ENCODE measurements at regions not wholly inside any gene's neighbourhood (a gene's known extent, or its start where the extent isn't known, plus 50 kb on each side); places are given as distances from the start of the nearest gene placed in this dataset.

GRCh38 chr14:101202627-101203404 is 299.3 kb upstream of the RTL1 start:
- DNase-seq (ENCODE audit: low read depth, low spot score): no peak
- POLR2A ChIA-PET: no interaction called here
- CTCF ChIA-PET: no interaction called here
- TF ChIP-seq, protein P1, sequence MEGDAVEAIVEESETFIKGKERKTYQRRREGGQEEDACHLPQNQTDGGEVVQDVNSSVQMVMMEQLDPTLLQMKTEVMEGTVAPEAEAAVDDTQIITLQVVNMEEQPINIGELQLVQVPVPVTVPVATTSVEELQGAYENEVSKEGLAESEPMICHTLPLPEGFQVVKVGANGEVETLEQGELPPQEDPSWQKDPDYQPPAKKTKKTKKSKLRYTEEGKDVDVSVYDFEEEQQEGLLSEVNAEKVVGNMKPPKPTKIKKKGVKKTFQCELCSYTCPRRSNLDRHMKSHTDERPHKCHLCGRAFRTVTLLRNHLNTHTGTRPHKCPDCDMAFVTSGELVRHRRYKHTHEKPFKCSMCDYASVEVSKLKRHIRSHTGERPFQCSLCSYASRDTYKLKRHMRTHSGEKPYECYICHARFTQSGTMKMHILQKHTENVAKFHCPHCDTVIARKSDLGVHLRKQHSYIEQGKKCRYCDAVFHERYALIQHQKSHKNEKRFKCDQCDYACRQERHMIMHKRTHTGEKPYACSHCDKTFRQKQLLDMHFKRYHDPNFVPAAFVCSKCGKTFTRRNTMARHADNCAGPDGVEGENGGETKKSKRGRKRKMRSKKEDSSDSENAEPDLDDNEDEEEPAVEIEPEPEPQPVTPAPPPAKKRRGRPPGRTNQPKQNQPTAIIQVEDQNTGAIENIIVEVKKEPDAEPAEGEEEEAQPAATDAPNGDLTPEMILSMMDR (IDR thresholded peaks at IDR 0.05; ENCODE audit: insufficient read depth, low read length, missing control alignments): no peak
- no peak overlapping the region for H3K4me3 ChIP-seq (ENCODE audit: low read depth, low read length)

DNA sequence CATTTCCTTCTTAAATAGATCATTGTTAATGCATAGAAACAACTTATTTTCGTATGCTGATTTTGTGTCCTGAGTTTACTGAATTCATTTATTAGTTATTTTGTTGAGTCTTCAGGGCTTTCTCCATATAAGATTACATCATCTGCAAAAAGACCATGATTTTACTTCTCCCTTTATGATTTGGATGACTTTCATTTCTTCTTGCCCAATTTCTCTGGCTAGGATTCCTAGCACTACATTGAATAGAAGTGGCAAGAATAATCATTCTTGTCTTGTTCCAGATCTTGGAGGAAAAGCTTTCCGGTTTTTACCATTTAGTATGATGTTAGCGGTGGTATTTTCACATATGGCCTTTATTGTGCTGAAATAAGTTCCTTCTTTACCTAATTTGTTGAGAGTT is 303.0 kb upstream of the RTL1 start:
- POLR2A ChIA-PET: no interaction called here

DNA sequence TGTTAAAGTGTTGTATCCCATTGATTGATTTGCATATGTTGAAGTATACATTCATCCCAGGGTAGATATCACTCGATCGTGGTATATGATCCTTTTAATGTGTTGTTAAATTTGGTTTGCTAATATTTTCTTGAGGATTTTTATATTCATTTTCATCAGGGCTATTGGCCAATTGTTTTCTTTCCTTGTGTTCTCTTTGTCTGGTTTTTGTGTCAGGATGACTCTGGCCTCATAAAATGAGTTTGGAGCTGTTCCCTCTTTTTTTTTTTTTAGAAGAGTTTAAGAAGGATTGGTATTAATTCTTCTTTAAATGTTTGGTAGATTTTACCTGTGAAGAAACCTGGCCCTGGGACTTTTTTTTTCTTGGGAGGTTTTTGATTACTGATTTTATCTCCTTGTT is 303.5 kb upstream of the RTL1 start:
- POLR2A ChIA-PET: no interaction called here
- H3K4me3 ChIP-seq (ENCODE audit: low read depth, low read length): no peak overlapping the region
- CTCF ChIA-PET: no interaction called here
- no peak for DNase-seq (ENCODE audit: low read depth, low spot score)
- TF ChIP-seq, protein P1 (IDR thresholded peaks at IDR 0.05; ENCODE audit: insufficient read depth, low read length, missing control alignments): no peak

More for the DNA sequence above, 303.0 kb upstream of the RTL1 start:
- TF ChIP-seq, protein P1 (IDR thresholded peaks at IDR 0.05; ENCODE audit: insufficient read depth, low read length, missing control alignments): no peak
- no peak overlapping the region for H3K4me3 ChIP-seq (ENCODE audit: low read depth, low read length)
- CTCF ChIA-PET: no interaction called here
- no peak for DNase-seq (ENCODE audit: low read depth, low spot score)

GRCh38 chr14:101207897-101208296 is 304.4 kb upstream of the RTL1 start:
- ChIA-PET POLR2A (no interaction called here), CTCF (no interaction called here)
- no peak overlapping the region for H3K4me3 ChIP-seq (ENCODE audit: low read depth, low read length)
- TF ChIP-seq, protein P1 (IDR thresholded peaks at IDR 0.05; ENCODE audit: insufficient read depth, low read length, missing control alignments): no peak
- DNase-seq (ENCODE audit: low read depth, low spot score): no peak

DNA sequence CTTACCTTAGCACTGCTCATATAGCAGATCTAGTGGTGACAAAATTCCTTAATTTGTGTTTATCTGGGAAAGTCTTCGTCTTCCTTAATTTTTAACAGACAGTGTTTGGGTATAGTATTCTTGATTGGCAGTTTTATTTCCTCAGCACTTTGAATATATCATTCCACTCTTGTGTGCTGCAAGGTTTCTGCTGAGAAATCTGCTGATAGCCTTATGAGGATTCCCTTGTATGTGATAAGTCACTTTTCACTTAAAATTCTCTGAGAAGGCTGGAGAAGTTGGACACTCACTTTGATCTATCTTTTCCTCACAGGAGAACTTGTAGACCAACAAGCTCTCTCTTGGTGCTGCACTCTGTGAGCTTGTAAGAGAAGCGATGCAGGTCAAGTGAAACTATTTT is 306.1 kb upstream of the RTL1 start:
- H3K4me3 ChIP-seq (ENCODE audit: low read depth, low read length): no peak overlapping the region
- CTCF ChIA-PET: no interaction called here
- POLR2A ChIA-PET: no interaction called here
- no peak for DNase-seq (ENCODE audit: low read depth, low spot score)
- TF ChIP-seq, protein P1 (IDR thresholded peaks at IDR 0.05; ENCODE audit: insufficient read depth, low read length, missing control alignments): no peak

DNA sequence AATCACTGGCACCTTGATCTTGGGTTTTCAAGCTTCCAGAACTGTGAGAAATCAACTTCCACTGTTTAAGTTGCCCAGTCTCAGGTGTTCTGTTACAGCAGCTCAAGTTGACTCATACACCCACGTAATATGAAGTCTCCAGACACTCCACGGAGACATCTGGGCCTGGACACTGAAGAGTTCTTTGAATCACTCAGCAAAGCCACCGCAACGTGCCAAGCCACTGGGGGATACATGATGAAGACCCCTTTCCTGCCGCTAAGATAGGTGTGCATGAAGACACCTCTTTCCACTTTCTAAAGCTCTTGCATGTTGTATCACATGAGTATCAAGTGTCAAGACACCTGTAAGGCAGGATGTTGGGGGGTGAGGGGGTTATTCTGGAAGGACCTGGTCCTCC is 311.7 kb upstream of the RTL1 start:
- no peak overlapping the region for H3K4me3 ChIP-seq (ENCODE audit: low read depth, low read length)
- POLR2A ChIA-PET: no interaction called here
- TF ChIP-seq, protein P1 (IDR thresholded peaks at IDR 0.05; ENCODE audit: insufficient read depth, low read length, missing control alignments): no peak
- no peak for DNase-seq (ENCODE audit: low read depth, low spot score)
- CTCF ChIA-PET: interaction anchor here (1.1 kb wide), 1 partner anchor 20 kb away, joined by 3 read pairs; no protein-coding TSS in a partner anchor

All from AG04449 (cell line).